ENCODE measurements at regions not wholly inside any gene's neighbourhood (a gene's known extent, or its start where the extent isn't known, plus 50 kb on each side); places are given as distances from the start of the nearest gene placed in this dataset.

DNA sequence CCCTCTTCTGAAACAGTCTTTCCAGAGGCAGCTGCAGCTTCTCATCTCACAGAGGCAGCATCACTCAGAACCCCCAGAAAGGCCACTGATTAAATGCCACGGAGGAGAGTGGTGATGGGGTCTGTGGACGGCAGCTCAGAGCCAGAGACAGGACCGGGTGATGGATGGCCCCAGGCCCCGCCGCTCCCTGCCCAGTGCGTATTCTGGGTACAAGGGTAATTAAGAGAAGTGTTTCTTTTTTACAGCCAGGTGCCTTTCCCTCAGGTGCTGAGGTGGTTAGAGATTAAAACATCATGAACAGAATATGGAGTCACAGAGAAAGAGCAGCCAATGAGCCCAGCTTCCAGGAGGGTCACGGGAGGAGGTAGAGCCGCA lies 434.5 kb downstream of the PREX1 start:
- no peak for DNase-seq (ENCODE audit: low read depth in 1 of 2, low spot score in 1 of 2)
- Histone ChIP-seq H3K27me3 (ENCODE audit: insufficient read depth, poor library complexity, severe bottlenecking) (no peaks in the 10 kb centered on the region), H3K27ac (replicated peaks) (no peak overlapping the region), H3K4me3 (replicated peaks; ENCODE audit: insufficient read depth, low read length) (no peak overlapping the region)
- TF ChIP-seq GABPA (IDR thresholded peaks at IDR 0.05; ENCODE audit: low read depth), result no peak
- no peak for TF ChIP-seq SPI1 (IDR thresholded peaks at IDR 0.05; ENCODE audit: borderline replicate concordance, low read depth)
- TF ChIP-seq, protein P1, sequence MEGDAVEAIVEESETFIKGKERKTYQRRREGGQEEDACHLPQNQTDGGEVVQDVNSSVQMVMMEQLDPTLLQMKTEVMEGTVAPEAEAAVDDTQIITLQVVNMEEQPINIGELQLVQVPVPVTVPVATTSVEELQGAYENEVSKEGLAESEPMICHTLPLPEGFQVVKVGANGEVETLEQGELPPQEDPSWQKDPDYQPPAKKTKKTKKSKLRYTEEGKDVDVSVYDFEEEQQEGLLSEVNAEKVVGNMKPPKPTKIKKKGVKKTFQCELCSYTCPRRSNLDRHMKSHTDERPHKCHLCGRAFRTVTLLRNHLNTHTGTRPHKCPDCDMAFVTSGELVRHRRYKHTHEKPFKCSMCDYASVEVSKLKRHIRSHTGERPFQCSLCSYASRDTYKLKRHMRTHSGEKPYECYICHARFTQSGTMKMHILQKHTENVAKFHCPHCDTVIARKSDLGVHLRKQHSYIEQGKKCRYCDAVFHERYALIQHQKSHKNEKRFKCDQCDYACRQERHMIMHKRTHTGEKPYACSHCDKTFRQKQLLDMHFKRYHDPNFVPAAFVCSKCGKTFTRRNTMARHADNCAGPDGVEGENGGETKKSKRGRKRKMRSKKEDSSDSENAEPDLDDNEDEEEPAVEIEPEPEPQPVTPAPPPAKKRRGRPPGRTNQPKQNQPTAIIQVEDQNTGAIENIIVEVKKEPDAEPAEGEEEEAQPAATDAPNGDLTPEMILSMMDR (IDR thresholded peaks at IDR 0.05; ENCODE audit: insufficient read depth, low read length), result no peak

DNA sequence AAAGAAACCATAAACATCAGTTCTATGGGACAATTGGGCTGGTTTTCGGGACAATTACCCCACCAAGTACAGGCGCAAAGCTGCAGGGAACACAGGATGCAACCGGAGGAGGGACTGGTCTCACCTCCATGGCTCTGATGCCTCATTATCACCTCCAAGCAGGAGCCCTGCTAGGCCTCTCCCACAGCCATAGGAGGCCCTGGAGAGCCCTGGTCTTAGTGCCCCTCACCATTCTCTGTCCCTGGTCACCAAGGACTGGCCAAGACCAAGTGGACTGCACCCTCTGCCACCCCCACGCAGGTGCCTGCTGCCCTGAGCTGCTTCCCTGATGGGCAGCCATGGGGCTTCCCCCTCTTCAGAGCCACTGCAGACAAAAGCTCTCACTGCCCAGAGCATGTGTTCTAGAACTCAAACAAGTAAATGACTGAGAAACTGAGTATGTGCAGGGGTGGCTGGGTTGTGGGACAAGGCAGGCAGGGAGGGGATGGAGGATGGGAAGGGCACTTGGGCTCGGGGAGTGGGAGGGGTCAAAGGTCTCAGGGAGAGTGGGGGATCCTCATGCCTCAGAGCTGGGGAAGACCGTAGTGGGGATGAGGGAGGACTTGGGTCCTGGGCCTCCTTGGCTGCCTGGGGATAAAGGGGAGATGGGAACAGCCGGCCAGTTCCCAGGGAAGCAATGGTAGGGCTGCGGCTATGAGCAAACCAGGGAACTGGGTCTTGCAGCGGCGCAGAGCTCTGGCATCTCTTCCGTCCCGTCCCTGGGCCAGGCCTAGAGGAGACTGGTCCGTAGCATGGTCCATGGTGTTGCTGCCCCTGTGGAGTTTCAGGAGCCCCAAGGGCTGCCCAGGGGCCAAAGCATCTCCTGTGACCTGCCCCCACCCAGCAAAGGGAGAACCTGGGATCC lies 435.1 kb downstream of the PREX1 start:
- TF ChIP-seq SPI1 (IDR thresholded peaks at IDR 0.05; ENCODE audit: borderline replicate concordance, low read depth) (no peak), GABPA (IDR thresholded peaks at IDR 0.05; ENCODE audit: low read depth) (no peak), POLR2AphosphoS5 (IDR thresholded peaks at IDR 0.05; ENCODE audit: low read depth) (no peak)
- TF ChIP-seq, protein P2, sequence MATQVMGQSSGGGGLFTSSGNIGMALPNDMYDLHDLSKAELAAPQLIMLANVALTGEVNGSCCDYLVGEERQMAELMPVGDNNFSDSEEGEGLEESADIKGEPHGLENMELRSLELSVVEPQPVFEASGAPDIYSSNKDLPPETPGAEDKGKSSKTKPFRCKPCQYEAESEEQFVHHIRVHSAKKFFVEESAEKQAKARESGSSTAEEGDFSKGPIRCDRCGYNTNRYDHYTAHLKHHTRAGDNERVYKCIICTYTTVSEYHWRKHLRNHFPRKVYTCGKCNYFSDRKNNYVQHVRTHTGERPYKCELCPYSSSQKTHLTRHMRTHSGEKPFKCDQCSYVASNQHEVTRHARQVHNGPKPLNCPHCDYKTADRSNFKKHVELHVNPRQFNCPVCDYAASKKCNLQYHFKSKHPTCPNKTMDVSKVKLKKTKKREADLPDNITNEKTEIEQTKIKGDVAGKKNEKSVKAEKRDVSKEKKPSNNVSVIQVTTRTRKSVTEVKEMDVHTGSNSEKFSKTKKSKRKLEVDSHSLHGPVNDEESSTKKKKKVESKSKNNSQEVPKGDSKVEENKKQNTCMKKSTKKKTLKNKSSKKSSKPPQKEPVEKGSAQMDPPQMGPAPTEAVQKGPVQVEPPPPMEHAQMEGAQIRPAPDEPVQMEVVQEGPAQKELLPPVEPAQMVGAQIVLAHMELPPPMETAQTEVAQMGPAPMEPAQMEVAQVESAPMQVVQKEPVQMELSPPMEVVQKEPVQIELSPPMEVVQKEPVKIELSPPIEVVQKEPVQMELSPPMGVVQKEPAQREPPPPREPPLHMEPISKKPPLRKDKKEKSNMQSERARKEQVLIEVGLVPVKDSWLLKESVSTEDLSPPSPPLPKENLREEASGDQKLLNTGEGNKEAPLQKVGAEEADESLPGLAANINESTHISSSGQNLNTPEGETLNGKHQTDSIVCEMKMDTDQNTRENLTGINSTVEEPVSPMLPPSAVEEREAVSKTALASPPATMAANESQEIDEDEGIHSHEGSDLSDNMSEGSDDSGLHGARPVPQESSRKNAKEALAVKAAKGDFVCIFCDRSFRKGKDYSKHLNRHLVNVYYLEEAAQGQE (IDR thresholded peaks at IDR 0.05; ENCODE audit: insufficient replicate concordance, low read depth), result no peak
- TF ChIP-seq, protein P1 (IDR thresholded peaks at IDR 0.05; ENCODE audit: insufficient read depth, low read length), result no peak
- Histone ChIP-seq H3K27ac (replicated peaks) (no peak overlapping the region), H3K27me3 (ENCODE audit: insufficient read depth, poor library complexity, severe bottlenecking) (no peaks in the 10 kb centered on the region), H3K4me3 (replicated peaks; ENCODE audit: insufficient read depth, low read length) (no peak overlapping the region)
- DNase-seq (ENCODE audit: low read depth in 1 of 2, low spot score in 1 of 2), result no peak

DNA sequence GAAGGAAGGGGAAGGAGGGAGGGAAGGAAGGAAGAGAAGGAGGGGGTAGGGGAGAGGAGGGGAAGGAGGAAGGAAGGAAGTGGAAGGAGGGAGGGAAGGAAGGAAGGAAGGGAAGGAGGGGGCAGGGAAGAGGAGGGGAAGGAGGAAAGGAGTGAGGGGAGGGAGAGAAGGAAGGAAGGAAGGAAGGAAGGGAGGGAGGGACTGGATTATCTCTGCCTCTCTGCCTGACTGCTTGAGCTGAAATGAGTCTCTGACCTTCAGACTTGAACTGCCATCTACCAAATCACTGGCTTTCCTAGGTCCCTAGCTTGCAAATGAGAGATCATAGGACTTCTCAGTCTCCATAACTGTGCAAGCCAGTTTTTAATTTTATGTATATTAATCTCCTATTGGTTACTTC lies 436.8 kb downstream of the PREX1 start:
- TF ChIP-seq GABPA (IDR thresholded peaks at IDR 0.05; ENCODE audit: low read depth) (no peak), SPI1 (IDR thresholded peaks at IDR 0.05; ENCODE audit: borderline replicate concordance, low read depth) (no peak), POLR2AphosphoS5 (IDR thresholded peaks at IDR 0.05; ENCODE audit: low read depth) (no peak)
- TF ChIP-seq, protein P1 (IDR thresholded peaks at IDR 0.05; ENCODE audit: insufficient read depth, low read length), result no peak
- TF ChIP-seq, protein P2 (IDR thresholded peaks at IDR 0.05; ENCODE audit: insufficient replicate concordance, low read depth), result no peak
- H3K27me3 ChIP-seq (ENCODE audit: insufficient read depth, poor library complexity, severe bottlenecking), result no peaks in the 10 kb centered on the region

More for the DNA sequence above, 436.8 kb downstream of the PREX1 start:
- no peak for DNase-seq (ENCODE audit: low read depth in 1 of 2, low spot score in 1 of 2)
- H3K27ac ChIP-seq (replicated peaks), result no peak overlapping the region
- H3K4me3 ChIP-seq (replicated peaks; ENCODE audit: insufficient read depth, low read length), result no peak overlapping the region
